GM03348 (cell line): ENCODE measurements at regions not wholly inside any gene's neighbourhood (a gene's known extent, or its start where the extent isn't known, plus 50 kb on each side); places are given as distances from the start of the nearest gene placed in this dataset.
"Not testable (repeated sequence)": the region's sequence is repeated elsewhere in the genome, so short reads cannot be mapped to it uniquely, and the experiment has no call there.

ENCODE experiments used
- DNase-seq: peaks from one replicate; pipeline ENCODE4 v3.0.0; 2012; ENCODE audit warnings: low spot score

DNA sequence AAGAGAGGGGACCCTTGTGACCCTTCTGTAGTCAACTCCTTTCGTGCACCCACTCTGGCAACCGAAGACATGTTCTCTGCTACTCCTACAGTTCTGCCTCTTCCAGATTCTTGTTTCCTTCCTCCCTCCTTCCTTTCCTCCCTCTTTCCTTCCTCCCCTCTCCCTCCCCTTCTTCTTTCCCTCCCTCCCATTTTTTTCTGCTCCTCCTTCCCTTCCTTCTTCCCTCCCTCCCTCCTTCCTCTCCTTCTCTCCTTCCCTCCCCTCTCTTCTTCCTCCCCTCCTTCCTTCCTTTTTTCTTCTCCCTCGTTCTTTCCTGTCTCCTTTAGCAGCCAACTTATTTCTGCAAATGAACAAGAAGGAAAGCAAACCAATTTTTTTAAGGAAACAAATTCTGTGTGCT lies 111.5 kb downstream of the NPTX2 start:
- no peak for DNase-seq

DNA sequence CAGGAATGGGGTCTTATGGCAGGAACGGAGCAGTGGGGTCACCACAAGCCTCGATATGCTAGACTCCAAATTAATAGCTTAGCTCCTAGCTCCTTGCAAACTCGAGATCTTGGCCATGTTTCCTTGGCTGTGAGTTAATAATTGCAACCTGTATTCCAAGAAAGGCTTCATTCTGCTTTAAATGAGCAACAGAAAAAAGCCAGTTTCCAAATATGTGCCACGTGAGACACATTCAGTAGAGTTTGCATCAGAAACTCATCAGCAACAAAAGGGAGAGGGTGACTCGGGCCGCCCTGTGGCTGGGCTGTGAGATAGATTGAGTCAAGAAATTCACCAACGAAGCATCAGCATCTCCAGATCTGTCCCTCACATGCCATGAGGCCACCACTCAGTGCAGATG lies 112.0 kb downstream of the NPTX2 start:
- no peak for DNase-seq

- no peak for DNase-seq
These were observed 113.2 kb downstream of the NPTX2 start for GRCh38 chr7:98730326-98730725.

GRCh38 chr7:98731651-98732050 lies 114.6 kb downstream of the NPTX2 start:
- no peak for DNase-seq

GRCh38 chr7:98733036-98733435 lies 116.0 kb downstream of the NPTX2 start:
- DNase-seq: peak; percentile 40

GRCh38 chr7:98735801-98736200 lies 118.7 kb downstream of the NPTX2 start:
- DNase-seq: no peak

- DNase-seq: not testable (repeated sequence)
These were observed 119.4 kb downstream of the NPTX2 start for GRCh38 chr7:98736461-98736860.

- DNase-seq: no peak
These were observed 120.1 kb downstream of the NPTX2 start for GRCh38 chr7:98737176-98737575.

- DNase-seq: no peak
These were observed 123.6 kb downstream of the NPTX2 start for GRCh38 chr7:98740643-98741042.

DNA sequence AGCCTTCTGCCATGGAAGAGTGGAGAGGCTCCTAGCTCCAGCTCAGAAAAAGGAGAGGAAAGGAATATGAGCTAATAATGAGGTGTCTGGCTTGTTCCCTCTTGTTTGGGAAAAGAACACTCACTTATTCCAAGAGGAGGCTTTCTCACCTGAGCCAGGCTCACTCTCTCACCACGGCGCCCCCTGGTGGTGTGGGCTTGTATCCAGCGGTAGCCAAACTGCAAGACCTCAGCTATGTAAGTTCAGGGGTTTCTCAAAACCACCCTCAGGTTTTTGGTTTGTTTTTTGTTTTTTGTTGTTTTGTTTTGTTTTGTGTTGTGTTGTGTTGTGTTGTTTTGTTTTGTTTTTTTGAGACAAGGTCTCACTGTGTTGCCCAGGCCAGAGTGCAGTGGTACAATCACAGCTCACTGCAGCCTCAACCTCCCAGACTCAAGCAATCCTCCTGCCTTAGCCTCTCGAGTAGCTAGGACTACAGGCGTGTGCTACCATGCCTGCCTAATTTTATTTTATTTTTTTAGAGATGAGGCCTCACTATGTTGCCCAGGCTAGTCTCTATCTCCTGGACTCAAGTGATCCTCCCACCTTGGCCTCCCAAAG lies 124.0 kb downstream of the TMEM130 start:
- peak; percentile 76 for DNase-seq

GRCh38 chr7:98748090-98748489 lies 121.7 kb downstream of the TMEM130 start:
- DNase-seq: no peak

DNA sequence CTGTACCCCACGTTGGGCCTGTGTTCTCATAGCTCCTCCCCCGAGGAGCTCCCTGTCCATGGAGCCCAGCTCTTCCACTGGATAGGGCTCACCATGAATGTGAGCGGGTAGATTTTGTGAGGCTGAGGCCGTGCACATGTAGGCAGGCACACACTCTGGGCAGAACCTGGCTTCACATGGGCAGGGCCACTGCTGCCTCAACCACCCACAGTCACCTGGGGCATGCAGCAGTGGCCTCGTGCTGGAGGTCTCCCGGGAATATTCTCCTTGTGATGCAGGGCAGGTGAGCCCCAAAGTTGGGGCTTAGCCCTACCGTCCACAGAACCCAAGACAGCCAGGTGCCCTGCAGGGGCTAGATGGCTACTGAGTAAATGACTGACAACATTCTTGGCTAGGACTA lies 116.6 kb downstream of the TMEM130 start:
- DNase-seq: no peak

DNA sequence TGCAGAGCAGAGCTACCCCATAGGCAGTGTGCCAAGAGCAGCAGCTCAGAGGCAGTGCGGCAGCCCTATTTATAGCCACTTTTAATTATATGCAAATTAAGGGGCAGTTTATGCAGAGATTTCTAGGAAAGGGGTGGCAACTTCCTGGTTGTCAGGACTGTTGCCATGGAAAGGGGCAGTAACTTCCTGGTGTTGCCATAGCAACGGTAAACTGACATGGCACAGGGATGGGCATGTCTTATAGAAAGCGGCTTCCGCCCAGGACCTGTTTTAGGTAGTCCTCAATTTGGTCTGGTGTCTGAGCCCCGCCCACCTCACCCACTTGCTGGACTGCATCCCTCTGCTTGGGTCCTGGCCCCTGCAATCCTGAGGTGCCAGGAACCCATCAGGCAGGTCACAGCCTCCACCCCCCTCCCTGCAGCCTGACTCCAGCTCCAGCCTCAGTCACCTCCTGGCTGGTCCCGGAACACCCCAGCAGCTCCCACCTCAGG lies 115.8 kb downstream of the TMEM130 start:
- DNase-seq: no peak

DNA sequence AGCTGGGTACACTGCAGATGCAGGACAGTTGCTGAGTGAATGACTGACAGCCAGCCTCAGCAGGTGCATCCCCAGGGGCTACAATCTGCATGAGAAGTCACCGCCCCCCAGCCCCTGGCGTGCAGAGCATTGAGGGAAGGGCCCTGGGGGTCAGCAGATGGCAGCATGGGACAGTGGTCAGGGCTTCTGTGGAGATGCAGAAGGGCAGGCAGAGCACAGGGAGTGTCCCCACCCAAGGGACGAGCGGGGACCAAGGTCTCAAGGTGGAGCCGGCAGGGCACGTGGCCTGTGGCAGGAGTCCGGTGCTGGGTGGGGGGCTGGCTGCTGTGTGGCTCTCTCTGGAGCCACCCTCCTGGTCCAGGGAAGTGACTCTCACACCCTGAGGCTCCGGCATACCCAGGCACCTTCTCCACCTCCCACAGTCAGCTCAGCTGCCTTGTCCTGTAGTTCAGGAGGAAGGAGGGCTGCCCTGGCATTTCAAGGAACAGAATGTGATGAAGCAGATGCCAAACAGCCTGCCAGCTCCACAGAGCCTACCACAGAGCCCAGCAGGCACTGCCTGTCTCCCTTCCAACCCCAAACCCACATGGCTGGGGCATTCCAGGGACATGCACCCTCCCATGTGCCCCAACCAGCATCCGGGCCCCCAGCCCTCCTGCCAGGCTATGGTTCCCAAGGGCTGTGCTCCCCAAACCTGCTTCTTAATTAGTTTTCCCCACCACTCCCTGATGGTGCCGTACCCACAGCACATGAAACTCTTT lies 114.5 kb downstream of the TMEM130 start:
- DNase-seq: no peak

- no peak for DNase-seq
These were observed 111.7 kb downstream of the TMEM130 start for GRCh38 chr7:98758157-98758556.

- DNase-seq: peak; percentile 69
These were observed 109.6 kb downstream of the TMEM130 start for GRCh38 chr7:98760201-98760651.

DNA sequence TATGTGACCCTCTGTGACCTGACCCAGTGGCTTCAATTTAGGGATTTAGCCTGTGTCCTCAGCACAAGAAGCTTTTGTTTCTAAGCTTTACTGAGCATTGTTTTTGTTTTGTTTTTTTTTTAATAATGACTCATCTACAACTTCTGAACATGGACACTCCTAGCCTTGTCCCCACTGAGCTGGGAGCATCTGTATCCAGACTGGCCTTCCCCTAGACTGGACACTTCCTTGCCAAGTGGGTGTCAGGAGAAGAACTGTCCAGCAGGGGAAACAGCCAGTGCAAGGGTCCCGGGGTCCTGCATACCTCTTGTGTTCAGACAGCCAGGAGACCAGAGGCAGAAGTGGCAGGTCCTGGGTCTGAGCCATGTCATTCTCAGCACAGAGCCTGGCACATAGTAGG lies 108.6 kb downstream of the TMEM130 start:
- DNase-seq: no peak

DNA sequence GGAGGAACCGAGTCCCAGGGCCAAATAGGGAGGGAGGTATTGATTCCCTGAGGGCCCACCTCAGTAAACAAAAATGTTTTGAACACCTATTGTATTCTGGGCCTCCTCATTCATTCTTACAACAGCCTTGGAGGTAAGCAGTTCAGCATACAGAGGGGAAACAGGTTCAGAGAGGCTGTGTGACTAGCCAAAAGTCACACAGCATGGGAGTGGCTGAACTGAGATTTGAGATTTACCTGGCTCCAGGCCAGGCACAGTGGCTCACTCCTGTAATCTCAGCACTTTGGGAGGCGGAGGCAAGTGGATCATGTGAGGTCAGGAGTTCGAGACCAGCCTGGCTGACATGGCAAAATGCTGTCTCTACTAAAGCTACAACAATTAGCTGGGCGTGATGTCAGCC lies 107.2 kb downstream of the TMEM130 start:
- DNase-seq: no peak

GRCh38 chr7:98763441-98763840 lies 106.4 kb downstream of the TMEM130 start:
- DNase-seq: no peak

GRCh38 chr7:98764946-98765345 lies 104.9 kb downstream of the TMEM130 start:
- DNase-seq: no peak

- DNase-seq: not testable (repeated sequence)
These were observed 99.7 kb downstream of the TMEM130 start for GRCh38 chr7:98770085-98770484.

GRCh38 chr7:98771519-98771918 lies 98.3 kb downstream of the TMEM130 start:
- peak; percentile 77 for DNase-seq

DNA sequence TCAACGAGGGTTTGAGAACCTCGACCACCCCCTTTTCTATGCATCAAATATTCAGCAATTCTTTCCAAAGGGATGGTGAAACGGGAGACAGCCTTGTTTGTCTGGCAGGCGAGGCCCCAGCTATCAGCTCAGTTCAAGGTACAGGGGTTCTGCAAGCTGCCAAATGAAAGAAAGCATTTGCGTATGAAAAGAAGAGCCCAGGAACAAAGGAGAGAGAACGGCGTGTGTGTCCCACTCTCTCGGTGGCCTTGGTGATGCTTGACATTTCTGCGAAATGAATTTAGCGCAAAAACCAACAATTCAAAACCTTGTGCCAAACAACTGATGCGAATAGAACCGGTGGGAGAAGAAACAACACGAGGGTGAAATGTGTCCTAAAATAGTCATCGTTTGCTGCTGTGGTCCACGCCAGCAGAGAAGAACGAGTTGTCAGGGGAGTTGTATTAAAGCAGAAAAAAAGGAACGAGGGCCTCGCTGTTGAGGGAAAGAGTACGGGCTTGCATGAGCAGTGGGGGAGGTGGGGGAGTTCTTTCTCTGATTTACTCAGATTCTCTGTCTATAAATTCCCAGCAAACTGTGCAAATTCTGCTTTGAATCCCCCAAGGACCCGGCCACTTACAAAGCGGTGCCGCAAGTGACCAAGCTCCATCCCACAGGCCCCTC lies 97.7 kb downstream of the TMEM130 start:
- no peak for DNase-seq
